OCI-LY1 (cell line): ENCODE measurements at regions not wholly inside any gene's neighbourhood (a gene's known extent, or its start where the extent isn't known, plus 50 kb on each side); places are given as distances from the start of the nearest gene placed in this dataset.

ENCODE experiments used
- H2AFZ ChIP-seq: fragments of 200-600 bp; sonication (generic), shearing (Covaris generic); 2 replicates; pipeline ENCODE4 v1.6.0; 2014; ENCODE audit warnings: antibody characterized with exemption, mild to moderate bottlenecking, low read length
- H3F3A ChIP-seq: fragments of 200-600 bp; sonication (generic), shearing (Covaris generic); 2 replicates; pipeline ENCODE4 v1.6.0; 2014; ENCODE audit warnings: mild to moderate bottlenecking, antibody characterized with exemption, low read length, moderate library complexity; ENCODE audit not compliant: insufficient read depth
- H3K27ac ChIP-seq: fragments of 200-600 bp; sonication (generic); 2 replicates; pipeline ENCODE4 v1.5.1; 2014; ENCODE audit warnings: low read length, mixed run types, mild to moderate bottlenecking, low read depth; ENCODE audit not compliant: poor library complexity, severe bottlenecking
- H3K27me3 ChIP-seq: fragments of 200-600 bp; sonication (generic); 2 replicates; pipeline ENCODE4 v1.6.0; 2014; ENCODE audit warnings: antibody characterized with exemption, mild to moderate bottlenecking, low read length, moderate library complexity; ENCODE audit not compliant: insufficient read depth
- H3K36me3 ChIP-seq: fragments of 200-600 bp; sonication (generic); 2 replicates; pipeline ENCODE4 v1.6.1; 2014; ENCODE audit warnings: mild to moderate bottlenecking, antibody characterized with exemption, low read length, moderate library complexity, mixed read lengths; ENCODE audit not compliant: insufficient read depth
- H3K4me1 ChIP-seq: fragments of 200-600 bp; sonication (generic); 2 replicates; pipeline ENCODE4 v1.5.1; 2014; ENCODE audit warnings: mild to moderate bottlenecking, low read length, moderate library complexity; ENCODE audit not compliant: insufficient read depth, severe bottlenecking
- H3K4me2 ChIP-seq: fragments of 200-600 bp; sonication (generic), shearing (Covaris generic); 2 replicates; pipeline ENCODE4 v1.6.1; 2014; ENCODE audit warnings: low read length
- H3K4me3 ChIP-seq: fragments of 200-600 bp; sonication (generic); 2 replicates; pipeline ENCODE4 v1.5.1; 2014; ENCODE audit warnings: low read length, low read depth, mild to moderate bottlenecking, mixed read lengths; ENCODE audit not compliant: poor library complexity, severe bottlenecking
- H3K79me2 ChIP-seq: fragments of 200-600 bp; shearing (Covaris generic); 2 replicates; pipeline ENCODE4 v1.6.1; 2016; ENCODE audit warnings: mixed run types, low read length, mixed read lengths; ENCODE audit not compliant: insufficient read depth
- H3K9ac ChIP-seq: fragments of 200-600 bp; sonication (generic), shearing (Covaris generic); 2 replicates; pipeline ENCODE4 v1.6.1; 2014; ENCODE audit warnings: mild to moderate bottlenecking, low read length, mixed read lengths
- H3K9me2 ChIP-seq: fragments of 200-600 bp; sonication (generic), shearing (Covaris generic); 2 replicates; pipeline ENCODE4 v1.6.1; 2014; ENCODE audit warnings: low read depth, mild to moderate bottlenecking, low read length, mixed read lengths
- H3K9me3 ChIP-seq: fragments of 200-600 bp; shearing (Covaris generic); 2 replicates; pipeline ENCODE4 v1.6.1; 2014; ENCODE audit warnings: low read length, mixed read lengths
- H4K20me1 ChIP-seq: fragments of 200-600 bp; sonication (generic), shearing (Covaris generic); 2 replicates; pipeline ENCODE4 v1.6.0; 2016; ENCODE audit warnings: mild to moderate bottlenecking, low read length; ENCODE audit not compliant: insufficient read depth
- EZH2 ChIP-seq: fragments of 200-600 bp; sonication (generic), shearing (Covaris generic); IDR thresholded peaks from 2 replicates; pipeline ENCODE4 v1.8.0; 2017; ENCODE audit warnings: borderline replicate concordance, mixed run types, mild to moderate bottlenecking, antibody characterized with exemption, low read length, moderate library complexity, mixed read lengths
- TF ChIP-seq, protein P1 (sequence below): fragments of 200-600 bp; sonication (generic), shearing (Covaris generic); IDR thresholded peaks from 2 replicates; pipeline ENCODE4 v1.5.1; 2017; ENCODE audit warnings: mild to moderate bottlenecking, antibody characterized with exemption, low read length, moderate library complexity, mixed read lengths

GRCh38 chr3:24985668-24986067 lies 442.4 kb upstream of the RARB start:
- Histone ChIP-seq H3K9me2 (no peaks in the 10 kb centered on the region), H3K27me3 (no peaks in the 10 kb centered on the region), H3K4me3 (no peak overlapping the region), H3K9me3 (no peaks in the 10 kb centered on the region), H3K27ac (no peak overlapping the region), H4K20me1 (no peaks in the 10 kb centered on the region), H3K79me2 (no peaks in the 10 kb centered on the region), H3K36me3 (no peaks in the 10 kb centered on the region), H2AFZ (no peak overlapping the region), H3K4me1 (no peaks in the 10 kb centered on the region), H3F3A (no peaks in the 10 kb centered on the region), H3K4me2 (no peak overlapping the region), H3K9ac (no peak overlapping the region)
- TF ChIP-seq, protein P1, sequence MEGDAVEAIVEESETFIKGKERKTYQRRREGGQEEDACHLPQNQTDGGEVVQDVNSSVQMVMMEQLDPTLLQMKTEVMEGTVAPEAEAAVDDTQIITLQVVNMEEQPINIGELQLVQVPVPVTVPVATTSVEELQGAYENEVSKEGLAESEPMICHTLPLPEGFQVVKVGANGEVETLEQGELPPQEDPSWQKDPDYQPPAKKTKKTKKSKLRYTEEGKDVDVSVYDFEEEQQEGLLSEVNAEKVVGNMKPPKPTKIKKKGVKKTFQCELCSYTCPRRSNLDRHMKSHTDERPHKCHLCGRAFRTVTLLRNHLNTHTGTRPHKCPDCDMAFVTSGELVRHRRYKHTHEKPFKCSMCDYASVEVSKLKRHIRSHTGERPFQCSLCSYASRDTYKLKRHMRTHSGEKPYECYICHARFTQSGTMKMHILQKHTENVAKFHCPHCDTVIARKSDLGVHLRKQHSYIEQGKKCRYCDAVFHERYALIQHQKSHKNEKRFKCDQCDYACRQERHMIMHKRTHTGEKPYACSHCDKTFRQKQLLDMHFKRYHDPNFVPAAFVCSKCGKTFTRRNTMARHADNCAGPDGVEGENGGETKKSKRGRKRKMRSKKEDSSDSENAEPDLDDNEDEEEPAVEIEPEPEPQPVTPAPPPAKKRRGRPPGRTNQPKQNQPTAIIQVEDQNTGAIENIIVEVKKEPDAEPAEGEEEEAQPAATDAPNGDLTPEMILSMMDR: no peak
- no peak for TF ChIP-seq EZH2

- no peak overlapping the region for H2AFZ ChIP-seq
- no peaks in the 10 kb centered on the region for H3F3A ChIP-seq
- no peaks in the 10 kb centered on the region for H4K20me1 ChIP-seq
- no peaks in the 10 kb centered on the region for H3K4me1 ChIP-seq
- H3K79me2 ChIP-seq: no peaks in the 10 kb centered on the region
- H3K4me2 ChIP-seq: no peak overlapping the region
- no peaks in the 10 kb centered on the region for H3K9me2 ChIP-seq
- TF ChIP-seq EZH2: no peak
- TF ChIP-seq, protein P1: no peak
- no peaks in the 10 kb centered on the region for H3K27me3 ChIP-seq
- no peaks in the 10 kb centered on the region for H3K36me3 ChIP-seq
- H3K9me3 ChIP-seq: no peaks in the 10 kb centered on the region
- no peak overlapping the region for H3K4me3 ChIP-seq
- H3K9ac ChIP-seq: no peak overlapping the region
- no peak overlapping the region for H3K27ac ChIP-seq
These were observed 441.5 kb upstream of the RARB start for GRCh38 chr3:24986612-24987011.

GRCh38 chr3:24999357-24999756 lies 428.7 kb upstream of the RARB start:
- Histone ChIP-seq H2AFZ (no peak overlapping the region), H4K20me1 (no peaks in the 10 kb centered on the region), H3K9ac (no peak overlapping the region), H3K79me2 (no peaks in the 10 kb centered on the region), H3K4me1 (no peaks in the 10 kb centered on the region), H3K27me3 (no peaks in the 10 kb centered on the region), H3K9me3 (no peaks in the 10 kb centered on the region), H3F3A (no peaks in the 10 kb centered on the region), H3K9me2 (no peaks in the 10 kb centered on the region), H3K4me3 (no peak overlapping the region), H3K4me2 (no peak overlapping the region), H3K36me3 (no peaks in the 10 kb centered on the region), H3K27ac (no peak overlapping the region)
- no peak for TF ChIP-seq EZH2
- TF ChIP-seq, protein P1: no peak
